H9 (cell line): ENCODE measurements at regions not wholly inside any gene's neighbourhood (a gene's known extent, or its start where the extent isn't known, plus 50 kb on each side); places are given as distances from the start of the nearest gene placed in this dataset.

Experiments used
- DNase-seq: peaks from one replicate; pipeline ENCODE4 v3.0.0-alpha.2; 2017
- H2AFZ ChIP-seq: one replicate; pipeline ENCODE4 v1.6.1; 2013; ENCODE audit warnings: mild to moderate bottlenecking, low read length, control low read depth, moderate library complexity
- H2AK5ac ChIP-seq: 2 replicates; pipeline ENCODE4 v1.6.1; 2013; ENCODE audit warnings: low read length, control low read depth, mixed read lengths; ENCODE audit not compliant: insufficient read length
- H2BK120ac ChIP-seq: one replicate; pipeline ENCODE4 v1.6.1; 2013; ENCODE audit warnings: low read depth, mild to moderate bottlenecking, low read length, control low read depth, inconsistent platforms; ENCODE audit not compliant: poor library complexity, severe bottlenecking
- H2BK12ac ChIP-seq: 2 replicates; pipeline ENCODE4 v1.6.1; 2013; ENCODE audit warnings: low read length, control low read depth, mixed read lengths, low read depth; ENCODE audit not compliant: insufficient read length
- H2BK15ac ChIP-seq: 2 replicates; pipeline ENCODE4 v1.6.1; 2013; ENCODE audit warnings: low read depth, low read length, control low read depth
- H2BK20ac ChIP-seq: one replicate; pipeline ENCODE4 v1.6.1; 2013; ENCODE audit warnings: low read depth, mild to moderate bottlenecking, low read length, control low read depth, inconsistent platforms; ENCODE audit not compliant: poor library complexity, severe bottlenecking
- H2BK5ac ChIP-seq: 2 replicates; pipeline ENCODE4 v1.6.1; 2013; ENCODE audit warnings: low read length, control low read depth, mixed read lengths; ENCODE audit not compliant: insufficient read length
- H3K14ac ChIP-seq: 2 replicates; pipeline ENCODE4 v1.6.1; 2013; ENCODE audit warnings: low read length, control low read depth; ENCODE audit not compliant: insufficient read depth
- H3K18ac ChIP-seq: 2 replicates; pipeline ENCODE4 v1.6.1; 2013; ENCODE audit warnings: low read depth, mild to moderate bottlenecking, mixed read lengths, low read length, control low read depth; ENCODE audit not compliant: insufficient read length
- H3K23ac ChIP-seq: 2 replicates; pipeline ENCODE4 v1.6.1; 2013; ENCODE audit warnings: low read length, control low read depth, mixed read lengths, low read depth; ENCODE audit not compliant: insufficient read length
- H3K23me2 ChIP-seq: 2 replicates; pipeline ENCODE4 v1.6.1; 2013; ENCODE audit warnings: low read depth, mild to moderate bottlenecking, mixed read lengths, low read length, control low read depth; ENCODE audit not compliant: insufficient read length, poor library complexity, severe bottlenecking
- H3K27ac ChIP-seq: 2 replicates; pipeline ENCODE4 v1.5.1; 2013; ENCODE audit warnings: low read length, control low read depth, mixed read lengths, low read depth; ENCODE audit not compliant: insufficient read length
- H3K27me3 ChIP-seq: 2 replicates; pipeline ENCODE4 v1.6.1; 2013; ENCODE audit warnings: low read length, control low read depth, inconsistent platforms; ENCODE audit not compliant: insufficient read depth
- H3K4ac ChIP-seq: 2 replicates; pipeline ENCODE4 v1.6.1; 2013; ENCODE audit warnings: low read depth, mild to moderate bottlenecking, control low read depth, inconsistent platforms, low read length, moderate library complexity
- H3K4me1 ChIP-seq: 2 replicates; pipeline ENCODE4 v1.6.1; 2013; ENCODE audit warnings: low read length, control low read depth, inconsistent platforms; ENCODE audit not compliant: insufficient read depth
- H3K4me2 ChIP-seq: 2 replicates; pipeline ENCODE4 v1.6.1; 2013; ENCODE audit warnings: low read length, control low read depth, mixed read lengths; ENCODE audit not compliant: insufficient read length, insufficient read depth
- H3K56ac ChIP-seq: 2 replicates; pipeline ENCODE4 v1.6.1; 2013; ENCODE audit warnings: low read depth, mild to moderate bottlenecking, mixed read lengths, low read length, control low read depth; ENCODE audit not compliant: insufficient read length
- H3K79me1 ChIP-seq: 2 replicates; pipeline ENCODE4 v1.6.1; 2013; ENCODE audit warnings: low read depth, mild to moderate bottlenecking, moderate library complexity, low read length, control low read depth, inconsistent platforms; ENCODE audit not compliant: insufficient read depth, poor library complexity, severe bottlenecking
- H3K79me2 ChIP-seq: 2 replicates; pipeline ENCODE4 v1.6.1; 2013; ENCODE audit warnings: low read length, control low read depth, inconsistent platforms; ENCODE audit not compliant: insufficient read depth
- H3K9ac ChIP-seq: 2 replicates; pipeline ENCODE4 v1.6.1; 2013; ENCODE audit warnings: low read length, control low read depth, mixed read lengths; ENCODE audit not compliant: insufficient read length; ENCODE audit errors: extremely low read depth
- H3K9me3 ChIP-seq: one replicate; pipeline ENCODE4 v1.6.1; 2013; ENCODE audit warnings: low read depth, low read length, inconsistent platforms; ENCODE audit not compliant: control insufficient read depth
- H3T11ph ChIP-seq: one replicate; pipeline ENCODE4 v1.6.1; 2013; ENCODE audit warnings: mild to moderate bottlenecking, low read length, control low read depth, inconsistent platforms
- H4K20me1 ChIP-seq: one replicate; pipeline ENCODE4 v1.6.1; 2013; ENCODE audit not compliant: control insufficient read depth, insufficient read length, insufficient read depth
- H4K5ac ChIP-seq: 2 replicates; pipeline ENCODE4 v1.6.1; 2013; ENCODE audit warnings: low read depth, mild to moderate bottlenecking, mixed read lengths, low read length, control low read depth; ENCODE audit not compliant: insufficient read length
- H4K8ac ChIP-seq: replicated peaks from 2 replicates; pipeline ENCODE4 v1.6.1; 2013; ENCODE audit warnings: low read length, control low read depth, mixed read lengths, low read depth; ENCODE audit not compliant: insufficient read length
- H4K91ac ChIP-seq: 2 replicates; pipeline ENCODE4 v1.6.1; 2013; ENCODE audit warnings: low read depth, mild to moderate bottlenecking, moderate library complexity, mixed read lengths, low read length, control low read depth; ENCODE audit not compliant: insufficient read length
- H3K27ac Mint-ChIP-seq, 3 experiments: 2 replicates in 2 of 3; 3 replicates in 1 of 3; pipeline ENCODE4 v1.8.0; 2020 to 2021; ENCODE audit warnings: mixed read lengths in 3 of 3, mild to moderate bottlenecking in 1 of 3, moderate library complexity in 1 of 3
- H3K27me3 Mint-ChIP-seq: 2 replicates; pipeline ENCODE4 v1.8.0; 2021; ENCODE audit warnings: low read depth, mild to moderate bottlenecking, moderate library complexity, mixed read lengths
- H3K36me3 Mint-ChIP-seq, 3 experiments: 2 replicates in 2 of 3; 3 replicates in 1 of 3; pipeline ENCODE4 v1.8.0; 2020 to 2021; ENCODE audit warnings: low read depth in 3 of 3, mixed read lengths in 3 of 3; ENCODE audit not compliant: insufficient read depth in 1 of 3
- H3K4me1 Mint-ChIP-seq, 2 experiments: 2 replicates each; pipeline ENCODE4 v1.8.0; 2020; ENCODE audit warnings: mixed read lengths in 2 of 2
- H3K4me3 Mint-ChIP-seq, 2 experiments: 2 replicates in 1 of 2; 3 replicates in 1 of 2; pipeline ENCODE4 v1.8.0; 2020 to 2021; ENCODE audit warnings: mild to moderate bottlenecking in 2 of 2, mixed read lengths in 2 of 2, moderate library complexity in 1 of 2
- H3K9me3 Mint-ChIP-seq, 2 experiments: 2 replicates in 1 of 2; 3 replicates in 1 of 2; pipeline ENCODE4 v1.8.0; 2020; ENCODE audit warnings: mild to moderate bottlenecking in 2 of 2, mixed read lengths in 2 of 2, moderate library complexity in 1 of 2
- TF ChIP-seq, protein P1 (sequence below): fragments of 200-600 bp; sonication (generic); conservative IDR thresholded peaks from 3 replicates; pipeline ENCODE4 v1.8.0; 2021; ENCODE audit warnings: antibody characterized with exemption, mild to moderate bottlenecking

- no peak overlapping the region for H3K23ac ChIP-seq
- Mint-ChIP-seq H3K36me3 (no peaks in the 10 kb centered on the region; a peak in 1 of 7 replicates), H3K4me3 (no peak overlapping the region), H3K9me3 (no peaks in the 10 kb centered on the region; a peak in 1 of 5 replicates), H3K27ac (peak overlapping the region in 1 of 3 experiments; percentile 74; a peak in 1 of 7 replicates), H3K4me1 (peaks cover 13 to 16% of the 10 kb centered on the region in 2 experiments), H3K27me3 (no peaks in the 10 kb centered on the region; the same call in 1 of the 2 replicates)
- TF ChIP-seq, protein P1, sequence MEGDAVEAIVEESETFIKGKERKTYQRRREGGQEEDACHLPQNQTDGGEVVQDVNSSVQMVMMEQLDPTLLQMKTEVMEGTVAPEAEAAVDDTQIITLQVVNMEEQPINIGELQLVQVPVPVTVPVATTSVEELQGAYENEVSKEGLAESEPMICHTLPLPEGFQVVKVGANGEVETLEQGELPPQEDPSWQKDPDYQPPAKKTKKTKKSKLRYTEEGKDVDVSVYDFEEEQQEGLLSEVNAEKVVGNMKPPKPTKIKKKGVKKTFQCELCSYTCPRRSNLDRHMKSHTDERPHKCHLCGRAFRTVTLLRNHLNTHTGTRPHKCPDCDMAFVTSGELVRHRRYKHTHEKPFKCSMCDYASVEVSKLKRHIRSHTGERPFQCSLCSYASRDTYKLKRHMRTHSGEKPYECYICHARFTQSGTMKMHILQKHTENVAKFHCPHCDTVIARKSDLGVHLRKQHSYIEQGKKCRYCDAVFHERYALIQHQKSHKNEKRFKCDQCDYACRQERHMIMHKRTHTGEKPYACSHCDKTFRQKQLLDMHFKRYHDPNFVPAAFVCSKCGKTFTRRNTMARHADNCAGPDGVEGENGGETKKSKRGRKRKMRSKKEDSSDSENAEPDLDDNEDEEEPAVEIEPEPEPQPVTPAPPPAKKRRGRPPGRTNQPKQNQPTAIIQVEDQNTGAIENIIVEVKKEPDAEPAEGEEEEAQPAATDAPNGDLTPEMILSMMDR: no peak
- H2BK12ac ChIP-seq: no peak overlapping the region
- H3K4me1 ChIP-seq: no peaks in the 10 kb centered on the region
- no peak for DNase-seq
- H3K9ac ChIP-seq: no peak overlapping the region
- H3K9me3 ChIP-seq: no peaks in the 10 kb centered on the region
- H3K27me3 ChIP-seq: no peaks in the 10 kb centered on the region
- no peaks in the 10 kb centered on the region for H4K20me1 ChIP-seq
- H2BK5ac ChIP-seq: no peak overlapping the region
- H4K8ac ChIP-seq: no peak overlapping the region
- H3K56ac ChIP-seq: no peak overlapping the region
- H2AFZ ChIP-seq: no peak overlapping the region
- H3K79me2 ChIP-seq: no peaks in the 10 kb centered on the region
- no peak overlapping the region for H3K4me2 ChIP-seq
- no peak overlapping the region for H2BK120ac ChIP-seq
- H2AK5ac ChIP-seq: no peak overlapping the region
- H4K5ac ChIP-seq: no peak overlapping the region
- no peak overlapping the region for H3T11ph ChIP-seq
- H3K18ac ChIP-seq: no peak overlapping the region
- H3K79me1 ChIP-seq: no peaks in the 10 kb centered on the region
- no peaks in the 10 kb centered on the region for H3K23me2 ChIP-seq
- H3K4ac ChIP-seq: no peak overlapping the region
- H3K27ac ChIP-seq: no peak overlapping the region
- no peak overlapping the region for H2BK15ac ChIP-seq
- no peak overlapping the region for H2BK20ac ChIP-seq
- H4K91ac ChIP-seq: no peak overlapping the region
- no peak overlapping the region for H3K14ac ChIP-seq
Measured at GRCh38 chr2:179343945-179344279, 79.3 kb upstream of the SESTD1 start.
